Kidney (tissue), 13 donors: ENCODE measurements at regions not wholly inside any gene's neighbourhood (a gene's known extent, or its start where the extent isn't known, plus 50 kb on each side); places are given as distances from the start of the nearest gene placed in this dataset.

Experiments used
- DNase-seq, 5 donors: peaks; one replicate each; pipeline ENCODE4 v3.0.0-alpha.2; 2013 to 2020
- FAIRE-seq: peaks from 2 replicates; lab custom pipeline; 2012; peaks lifted over from hg19 to GRCh38; lab: Jason Lieb, UNC
- H3K27ac ChIP-seq, 2 donors: one replicate each; pipeline ENCODE4 v1.7.0; 2013; ENCODE audit warnings: low read depth in 2 of 2, low read length in 2 of 2, inconsistent platforms in 1 of 2
- H3K27me3 ChIP-seq: one replicate; pipeline ENCODE4 v1.7.1; 2013; ENCODE audit warnings: low read length, inconsistent platforms; ENCODE audit not compliant: control insufficient read depth, insufficient read depth
- H3K36me3 ChIP-seq, 3 donors: one replicate each; pipeline versions ENCODE4 v1.7.0 to v1.7.1; 2013; ENCODE audit warnings: low read length in 3 of 3, control low read depth in 1 of 3, inconsistent platforms in 1 of 3; ENCODE audit not compliant: insufficient read depth in 3 of 3, control insufficient read depth in 2 of 3
- H3K4me1 ChIP-seq, 3 donors: one replicate each; pipeline versions ENCODE4 v1.7.0 to v1.7.1; 2013; ENCODE audit warnings: low read length in 3 of 3, inconsistent platforms in 1 of 3, low read depth in 1 of 3; ENCODE audit not compliant: control insufficient read depth in 2 of 3, insufficient read depth in 2 of 3
- H3K4me3 ChIP-seq, 3 donors: one replicate each; pipeline versions ENCODE4 v1.7.0 to v1.8.1; 2013; ENCODE audit warnings: low read length in 3 of 3, control low read depth in 1 of 3, inconsistent platforms in 1 of 3
- H3K9ac ChIP-seq, 3 donors: one replicate each; pipeline versions ENCODE4 v1.7.0 to v1.7.1; 2013; ENCODE audit warnings: low read length in 3 of 3, control low read depth in 1 of 3, inconsistent platforms in 1 of 3
- H3K9me3 ChIP-seq, 3 donors: one replicate each; pipeline versions ENCODE4 v1.7.0 to v1.7.1; 2013; ENCODE audit warnings: low read length in 3 of 3, control low read depth in 1 of 3, inconsistent platforms in 1 of 3; ENCODE audit not compliant: control insufficient read depth in 2 of 3, insufficient read depth in 1 of 3
- intact Hi-C: fragments of 100-400 bp; cut with DNase I; formaldehyde crosslinking; loops from one replicate; pipeline ENCODE4 v1.11.1; 2022
- TF ChIP-seq, protein P1 (sequence below): IDR thresholded peaks from 3 replicates; pipeline ENCODE4 v1.5.1; 2012; ENCODE audit warnings: mild to moderate bottlenecking, moderate library complexity, borderline replicate concordance; ENCODE audit not compliant: insufficient read depth; ENCODE audit errors: extremely low read depth
- donor health status: control.
- donor health status: control.
- donor health status: control.
- donor health status: control.
- donor health status: control.
- donor health status: DM: yes; HTN: yes; CAD: no.
- donor health status: Normal renal cell carcinoma (clear cell type).

DNA sequence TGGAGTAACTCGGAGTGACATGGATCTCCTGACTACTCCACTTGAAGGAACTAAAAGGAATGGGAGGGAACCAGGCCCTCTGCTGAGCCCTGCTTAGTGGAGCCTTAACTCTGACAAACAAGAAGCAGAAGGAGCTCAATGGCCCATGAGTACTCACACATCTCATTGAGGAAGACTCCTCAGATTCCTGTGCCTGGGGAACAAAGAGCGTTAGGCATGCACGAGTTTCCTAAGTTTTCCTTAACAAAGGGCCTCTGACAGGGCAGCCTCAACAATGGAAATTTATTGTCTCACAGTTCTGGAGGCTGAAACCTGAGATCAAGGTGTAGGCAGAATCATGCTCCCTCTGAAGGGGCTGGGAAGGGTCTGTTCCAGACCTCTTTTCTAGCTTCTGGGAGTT lies 185.7 kb upstream of the NTF3 start:
- FAIRE-seq, result no peak
- Histone ChIP-seq H3K36me3 (no peaks in the 10 kb centered on the region), H3K9me3 (no peaks in the 10 kb centered on the region), H3K27ac (no peak overlapping the region), H3K4me1 (no peaks in the 10 kb centered on the region), H3K4me3 (no peak overlapping the region), H3K9ac (no peak overlapping the region), H3K27me3 (no peaks in the 10 kb centered on the region)
- no peak for DNase-seq
- TF ChIP-seq, protein P1, sequence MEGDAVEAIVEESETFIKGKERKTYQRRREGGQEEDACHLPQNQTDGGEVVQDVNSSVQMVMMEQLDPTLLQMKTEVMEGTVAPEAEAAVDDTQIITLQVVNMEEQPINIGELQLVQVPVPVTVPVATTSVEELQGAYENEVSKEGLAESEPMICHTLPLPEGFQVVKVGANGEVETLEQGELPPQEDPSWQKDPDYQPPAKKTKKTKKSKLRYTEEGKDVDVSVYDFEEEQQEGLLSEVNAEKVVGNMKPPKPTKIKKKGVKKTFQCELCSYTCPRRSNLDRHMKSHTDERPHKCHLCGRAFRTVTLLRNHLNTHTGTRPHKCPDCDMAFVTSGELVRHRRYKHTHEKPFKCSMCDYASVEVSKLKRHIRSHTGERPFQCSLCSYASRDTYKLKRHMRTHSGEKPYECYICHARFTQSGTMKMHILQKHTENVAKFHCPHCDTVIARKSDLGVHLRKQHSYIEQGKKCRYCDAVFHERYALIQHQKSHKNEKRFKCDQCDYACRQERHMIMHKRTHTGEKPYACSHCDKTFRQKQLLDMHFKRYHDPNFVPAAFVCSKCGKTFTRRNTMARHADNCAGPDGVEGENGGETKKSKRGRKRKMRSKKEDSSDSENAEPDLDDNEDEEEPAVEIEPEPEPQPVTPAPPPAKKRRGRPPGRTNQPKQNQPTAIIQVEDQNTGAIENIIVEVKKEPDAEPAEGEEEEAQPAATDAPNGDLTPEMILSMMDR, result no peak
- intact Hi-C loops, result no loop called here

DNA sequence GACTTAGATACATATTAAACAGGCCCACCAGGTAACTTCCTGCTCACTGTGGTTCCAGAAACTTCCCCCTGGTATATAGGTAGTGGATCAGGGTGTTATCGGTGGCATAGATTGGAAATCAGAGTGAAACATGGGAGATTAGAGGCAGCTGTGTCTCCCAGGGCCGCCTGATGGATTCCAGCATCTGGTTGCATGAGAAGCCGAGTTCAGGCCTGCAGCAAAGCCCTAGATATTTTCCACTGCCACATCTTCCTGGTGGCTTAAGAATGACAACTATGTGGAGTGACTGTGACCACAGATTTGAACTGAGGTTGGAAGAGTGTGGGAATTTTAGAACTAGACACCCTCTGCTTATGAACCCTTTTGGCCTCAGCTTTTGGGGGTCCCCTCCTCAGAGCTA lies 184.8 kb upstream of the NTF3 start:
- no peak overlapping the region for H3K4me3 ChIP-seq
- no peak overlapping the region for H3K9ac ChIP-seq
- no peaks in the 10 kb centered on the region for H3K4me1 ChIP-seq
- no peaks in the 10 kb centered on the region for H3K27me3 ChIP-seq
- no peaks in the 10 kb centered on the region for H3K36me3 ChIP-seq
- H3K27ac ChIP-seq, result no peak overlapping the region
- FAIRE-seq (no peak), DNase-seq (no peak)
- TF ChIP-seq, protein P1, result no peak
- no peaks in the 10 kb centered on the region for H3K9me3 ChIP-seq
- intact Hi-C loops, result no loop called here

DNA sequence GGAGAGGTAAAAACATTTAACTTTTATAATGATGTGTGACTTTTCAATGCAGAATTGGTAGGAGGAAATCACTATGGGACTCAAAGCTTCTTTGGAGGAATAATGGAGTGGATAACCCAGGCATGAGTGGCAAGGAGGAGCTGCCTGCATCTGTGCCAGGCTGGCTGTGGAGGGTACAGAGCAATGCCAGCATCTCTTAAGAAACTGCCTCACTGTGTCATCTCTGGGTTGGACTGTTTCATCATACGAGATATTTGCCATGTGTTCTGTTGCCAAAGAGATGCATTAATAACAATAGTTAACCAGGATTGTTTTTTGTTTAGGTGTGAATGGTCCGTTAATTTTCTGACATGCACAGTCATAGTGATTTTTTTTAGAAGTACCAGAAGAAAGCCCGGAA lies 183.7 kb upstream of the NTF3 start:
- Histone ChIP-seq H3K9me3 (no peaks in the 10 kb centered on the region), H3K4me1 (no peaks in the 10 kb centered on the region), H3K36me3 (no peaks in the 10 kb centered on the region), H3K27me3 (no peaks in the 10 kb centered on the region), H3K9ac (no peak overlapping the region), H3K4me3 (no peak overlapping the region), H3K27ac (no peak overlapping the region)
- DNase-seq (no peak), FAIRE-seq (no peak)
- intact Hi-C loops, result no loop called here
- TF ChIP-seq, protein P1, result no peak

DNA sequence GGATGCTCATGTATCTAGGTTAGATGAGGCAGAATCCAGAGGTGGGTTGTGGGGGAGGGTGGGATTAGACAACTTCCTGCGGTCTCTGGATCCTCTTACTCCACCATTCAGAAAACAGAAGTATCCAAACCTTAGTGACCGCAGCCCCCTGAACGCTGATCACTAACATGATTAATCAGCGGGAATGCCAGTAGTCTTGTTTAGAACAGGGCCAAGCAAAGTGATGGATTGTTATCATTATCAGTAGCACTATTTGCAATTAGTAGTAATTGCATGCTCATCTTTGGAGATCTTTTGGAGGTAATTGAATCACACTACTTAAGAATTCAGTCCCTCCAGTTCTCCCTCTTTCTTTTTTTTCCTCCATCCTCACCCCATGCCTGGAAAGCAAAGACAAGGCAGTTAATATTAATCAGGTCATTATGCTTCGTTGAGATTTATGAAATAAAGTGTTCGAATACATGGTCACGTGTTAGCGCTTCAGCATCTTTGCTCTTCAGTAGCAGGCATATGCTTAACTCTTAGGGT lies 182.8 kb upstream of the NTF3 start:
- no peak for DNase-seq
- intact Hi-C loops, result no loop called here
- Histone ChIP-seq H3K9ac (no peak overlapping the region), H3K9me3 (no peaks in the 10 kb centered on the region), H3K27me3 (no peaks in the 10 kb centered on the region), H3K36me3 (no peaks in the 10 kb centered on the region), H3K4me3 (no peak overlapping the region), H3K27ac (no peak overlapping the region), H3K4me1 (no peaks in the 10 kb centered on the region)
- FAIRE-seq, result no peak
- TF ChIP-seq, protein P1, result no peak
